GM19467 (cell line): ENCODE measurements at regions not wholly inside any gene's neighbourhood (a gene's known extent, or its start where the extent isn't known, plus 50 kb on each side); places are given as distances from the start of the nearest gene placed in this dataset.
"Not testable (repeated sequence)": the region's sequence is repeated elsewhere in the genome, so short reads cannot be mapped to it uniquely, and the experiment has no call there.

Experiments used
- ATAC-seq: cut with Tn5 transposase; IDR thresholded peaks from one replicate; pipeline ENCODE4 v1.9.1; 2021; ENCODE audit warnings: mild to moderate bottlenecking, moderate library complexity; ENCODE audit not compliant: unreplicated experiment

- ATAC-seq = no peak
These were observed 249.7 kb upstream of the RUNX1 start for GRCh38 chr21:35298757-35299156.

GRCh38 chr21:35297665-35298064 is 248.6 kb upstream of the RUNX1 start:
- ATAC-seq = no peak

GRCh38 chr21:35294231-35294898 is 245.3 kb upstream of the RUNX1 start:
- no peak for ATAC-seq

GRCh38 chr21:35291973-35292627 is 243.0 kb upstream of the RUNX1 start:
- no peak for ATAC-seq

GRCh38 chr21:35291034-35291433 is 241.9 kb upstream of the RUNX1 start:
- no peak for ATAC-seq

- no peak for ATAC-seq
These were observed 239.1 kb upstream of the RUNX1 start for GRCh38 chr21:35288238-35288637.

- ATAC-seq = no peak
These were observed 235.1 kb upstream of the RUNX1 start for GRCh38 chr21:35284199-35284598.

GRCh38 chr21:35282944-35283343 is 233.8 kb upstream of the RUNX1 start:
- no peak for ATAC-seq

GRCh38 chr21:35281956-35282355 is 232.9 kb upstream of the RUNX1 start:
- no peak for ATAC-seq

- no peak for ATAC-seq
These were observed 231.1 kb upstream of the RUNX1 start for GRCh38 chr21:35280231-35280630.

- no peak for ATAC-seq
These were observed 226.7 kb upstream of the RUNX1 start for GRCh38 chr21:35275776-35276175.

- ATAC-seq = no peak
These were observed 225.8 kb upstream of the RUNX1 start for GRCh38 chr21:35274923-35275322.

GRCh38 chr21:35274090-35274489 is 225.0 kb upstream of the RUNX1 start:
- no peak for ATAC-seq

- no peak for ATAC-seq
These were observed 224.2 kb upstream of the RUNX1 start for GRCh38 chr21:35273333-35273732.

- ATAC-seq = not testable (repeated sequence)
These were observed 222.4 kb upstream of the RUNX1 start for GRCh38 chr21:35271344-35272118.

- ATAC-seq = no peak
These were observed 219.7 kb upstream of the RUNX1 start for GRCh38 chr21:35268817-35269216.

GRCh38 chr21:35268261-35268660 is 219.2 kb upstream of the RUNX1 start:
- no peak for ATAC-seq

GRCh38 chr21:35266546-35266945 is 217.4 kb upstream of the RUNX1 start:
- no peak for ATAC-seq

- ATAC-seq = no peak
These were observed 216.2 kb upstream of the RUNX1 start for GRCh38 chr21:35265170-35265877.

- ATAC-seq = no peak
These were observed 210.4 kb upstream of the RUNX1 start for GRCh38 chr21:35259457-35259856.

GRCh38 chr21:35258521-35258920 is 209.4 kb upstream of the RUNX1 start:
- no peak for ATAC-seq
